ENCODE measurements at regions not wholly inside any gene's neighbourhood (a gene's known extent, or its start where the extent isn't known, plus 50 kb on each side); places are given as distances from the start of the nearest gene placed in this dataset.

DNA sequence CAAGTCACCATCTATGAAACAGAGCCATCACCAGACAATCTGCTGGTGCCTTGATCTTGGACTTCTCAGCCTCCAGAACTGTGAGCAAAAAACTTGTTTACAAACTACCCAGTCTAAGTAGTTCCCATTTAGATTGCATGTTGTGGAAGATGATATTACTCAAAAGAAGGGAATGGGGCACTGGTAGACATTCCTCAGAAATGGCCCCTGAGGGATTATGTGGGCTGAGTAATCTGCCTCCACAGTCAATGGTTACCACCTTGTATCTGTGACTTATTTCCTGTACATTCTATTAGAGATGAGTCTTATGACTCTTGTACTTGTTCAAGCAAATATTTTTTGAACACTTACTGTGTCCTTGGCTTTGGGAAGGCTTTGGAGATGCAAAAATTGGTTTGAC, 160.4 kb downstream of the NUP35 start:
- DNase-seq (ENCODE audit: low spot score): no peak

DNA sequence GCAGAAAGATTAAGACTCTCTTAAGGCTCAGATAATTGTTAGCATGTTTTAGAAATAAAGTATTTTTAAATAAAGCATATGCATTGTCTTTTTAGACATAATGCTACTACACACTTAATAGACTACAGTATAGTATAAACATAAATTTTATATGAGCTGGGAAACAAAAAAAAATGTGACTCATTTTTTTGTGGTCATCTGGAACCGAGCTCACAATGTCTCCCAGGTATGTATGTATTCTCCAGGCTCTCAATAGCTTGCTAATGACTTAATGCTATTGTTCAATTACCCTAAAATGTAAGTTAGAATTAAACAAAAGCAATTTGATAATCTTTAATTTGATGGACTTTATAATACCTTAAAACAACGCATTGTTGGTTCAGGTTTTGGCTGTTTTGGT, 167.2 kb downstream of the NUP35 start:
- DNase-seq (ENCODE audit: low spot score): no peak

DNA sequence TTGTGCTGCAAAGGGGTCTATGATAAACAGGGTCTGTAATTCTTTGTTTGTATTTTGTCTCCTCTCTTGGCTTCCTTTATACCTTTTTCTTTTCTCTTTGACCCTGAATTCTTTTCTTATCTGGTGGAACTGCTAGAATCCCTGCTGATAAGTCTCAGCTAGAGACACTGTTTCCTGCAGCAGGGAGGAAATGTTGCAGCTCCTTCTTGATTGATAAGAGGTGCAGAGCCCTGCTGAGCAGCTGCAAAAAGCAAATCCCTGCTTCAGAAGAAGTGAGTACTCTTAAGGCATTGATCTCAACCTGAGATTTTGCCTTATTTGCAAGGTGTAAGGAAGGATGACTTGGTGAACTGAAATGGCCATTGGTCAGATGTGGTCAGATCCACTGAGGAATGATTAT, 167.8 kb downstream of the NUP35 start:
- DNase-seq (ENCODE audit: low spot score): no peak

DNA sequence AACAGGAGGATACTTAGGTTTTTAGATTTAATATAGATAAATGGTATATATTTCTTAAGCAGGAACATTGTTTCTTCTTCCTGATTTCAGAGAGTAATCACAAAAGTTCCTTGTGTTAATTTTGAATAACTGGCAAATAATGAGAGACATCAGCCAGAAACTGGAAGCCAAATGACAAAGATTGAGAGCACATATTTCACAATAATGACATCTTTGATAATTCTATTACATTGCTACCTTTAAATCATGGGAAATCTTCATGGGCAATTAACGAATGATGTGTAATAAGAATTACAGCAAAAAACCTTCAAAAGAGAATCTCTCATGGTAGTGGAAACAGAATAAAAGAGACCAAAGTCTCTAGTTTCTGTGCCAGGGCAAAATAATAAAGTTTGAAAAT, 215.1 kb downstream of the NUP35 start:
- no peak for DNase-seq (ENCODE audit: low spot score)

DNA sequence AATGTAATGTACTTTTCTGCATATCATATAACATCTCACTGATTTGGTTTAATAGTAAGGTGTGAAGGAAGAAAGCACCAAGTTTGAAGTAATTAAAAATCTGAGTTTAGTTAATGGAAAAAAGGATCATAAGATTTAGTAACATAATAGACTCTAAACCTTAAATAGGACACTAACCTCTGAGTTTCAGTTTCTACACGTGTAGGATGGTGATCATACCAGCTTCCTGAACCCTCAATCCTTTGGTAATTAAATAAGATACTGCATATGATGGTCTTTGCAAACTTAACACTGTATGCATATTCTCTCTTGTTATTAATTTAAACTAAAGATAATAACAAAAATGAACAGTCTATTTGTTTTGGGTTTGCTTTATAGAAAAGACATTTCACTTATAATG, 216.8 kb downstream of the NUP35 start:
- DNase-seq (ENCODE audit: low spot score): no peak

DNA sequence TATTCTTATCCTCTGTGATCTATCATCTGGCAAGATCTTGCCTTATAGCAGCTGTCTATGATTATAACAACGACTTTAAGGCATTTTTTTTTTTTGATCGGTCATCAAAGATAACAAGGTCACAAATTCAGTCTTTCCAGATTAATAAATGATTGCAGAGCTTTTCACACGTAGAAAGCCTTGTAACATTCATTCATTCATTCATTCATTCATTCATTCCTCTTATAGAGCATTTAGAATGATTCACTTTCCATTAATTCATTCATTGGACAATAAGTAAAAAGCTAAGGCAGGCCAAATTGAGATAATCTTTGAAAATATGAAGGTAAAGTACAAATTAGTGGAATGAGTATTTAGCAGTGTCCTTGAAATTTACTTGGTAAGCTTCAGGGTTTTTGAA, 223.7 kb downstream of the NUP35 start:
- DNase-seq (ENCODE audit: low spot score): no peak

DNA sequence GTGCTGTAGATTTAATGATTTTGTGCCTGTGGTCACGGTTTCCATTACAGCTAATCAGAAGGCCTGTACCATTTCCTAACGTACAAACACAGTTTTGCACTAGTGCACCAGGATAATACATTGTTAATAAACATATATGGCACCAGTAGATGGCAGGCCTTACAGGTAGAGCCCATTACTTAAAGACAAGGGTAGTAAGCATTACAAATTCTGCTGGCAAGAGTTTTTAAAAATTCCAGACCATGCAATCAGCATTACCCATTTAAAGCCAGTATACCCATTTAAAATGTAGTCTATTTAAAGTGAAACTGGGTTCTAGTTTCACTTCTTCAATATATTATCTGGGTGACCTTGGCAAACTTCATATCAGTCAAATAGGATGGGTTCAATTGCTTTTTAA, 224.2 kb downstream of the NUP35 start:
- DNase-seq (ENCODE audit: low spot score): no peak

DNA sequence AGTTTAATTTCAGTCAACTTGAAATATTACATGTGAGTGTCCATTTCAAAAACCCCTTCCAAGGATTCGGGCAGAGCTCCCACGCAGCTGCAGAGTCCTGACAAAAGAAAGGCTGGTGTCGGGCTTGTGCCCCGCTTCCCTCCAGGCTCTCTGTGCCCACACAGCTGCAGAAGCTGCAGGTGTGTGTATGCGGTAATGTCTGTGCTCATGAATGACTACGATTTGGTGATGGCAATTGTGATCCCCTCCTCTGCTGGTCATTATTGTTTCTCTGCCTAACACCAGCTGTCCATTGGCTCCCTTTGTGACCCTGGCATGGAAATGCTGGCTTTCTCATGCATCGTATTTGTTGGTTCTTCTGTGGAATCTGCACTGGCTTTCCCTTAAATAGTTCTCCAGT, 224.8 kb downstream of the NUP35 start:
- DNase-seq (ENCODE audit: low spot score): peak; percentile 86

DNA sequence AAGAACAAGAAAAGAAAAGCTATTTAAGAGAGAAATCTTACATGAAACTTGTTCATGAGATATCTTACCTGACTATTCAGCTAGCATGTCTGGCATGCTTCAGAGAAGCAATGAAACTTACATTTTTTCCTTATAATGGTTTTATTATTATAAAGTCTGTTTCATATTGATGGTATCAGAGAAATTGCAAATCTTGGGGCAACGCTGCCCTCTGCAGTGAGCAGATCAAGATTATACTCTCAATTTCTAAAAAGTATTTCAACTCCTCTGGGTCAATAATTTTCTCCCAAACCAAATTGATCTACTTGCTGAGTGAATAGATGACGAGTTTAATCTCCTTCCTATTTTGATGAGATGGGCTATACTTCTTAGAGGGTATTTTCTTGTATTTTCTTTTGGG, 235.6 kb downstream of the NUP35 start:
- no peak for DNase-seq (ENCODE audit: low spot score)

DNA sequence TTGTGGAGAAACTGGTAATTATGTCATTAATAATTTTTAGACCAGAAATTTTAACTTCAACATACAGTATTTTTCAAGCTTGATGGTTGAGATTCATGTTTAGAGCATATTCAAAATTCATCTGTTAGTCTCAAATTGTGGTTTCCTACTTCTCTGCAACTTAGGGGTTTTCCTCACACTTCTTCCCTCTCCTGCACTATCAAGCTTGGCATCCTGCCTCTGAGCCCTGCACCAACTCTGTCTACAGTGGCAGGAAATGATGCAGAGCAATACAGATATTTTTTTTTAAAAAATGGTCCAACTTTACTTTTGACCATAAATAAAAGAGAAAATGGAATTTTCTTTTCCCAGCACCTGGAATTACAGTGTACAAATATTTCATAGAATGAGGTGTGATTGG, 247.3 kb downstream of the NUP35 start:
- DNase-seq (ENCODE audit: low spot score): no peak

DNA sequence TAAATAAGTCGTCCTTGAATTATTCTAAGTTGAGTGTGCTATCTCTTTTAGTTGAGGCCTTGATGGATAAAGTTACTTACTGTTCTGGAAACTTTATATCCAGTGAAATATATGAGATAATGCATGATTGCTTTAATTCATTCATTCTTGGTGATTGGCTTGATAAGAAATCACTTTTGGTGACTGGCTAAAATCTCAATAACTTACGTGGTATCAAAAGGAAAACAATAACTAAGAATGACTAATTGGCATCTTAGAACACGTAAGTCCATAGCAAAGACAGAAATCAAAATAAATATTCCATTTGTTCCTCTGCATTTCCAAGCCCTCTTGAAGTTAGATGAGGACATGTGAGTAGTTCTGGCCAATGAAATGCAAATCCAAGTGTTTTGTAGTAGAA, 251.6 kb downstream of the NUP35 start:
- no peak for DNase-seq (ENCODE audit: low spot score)

DNA sequence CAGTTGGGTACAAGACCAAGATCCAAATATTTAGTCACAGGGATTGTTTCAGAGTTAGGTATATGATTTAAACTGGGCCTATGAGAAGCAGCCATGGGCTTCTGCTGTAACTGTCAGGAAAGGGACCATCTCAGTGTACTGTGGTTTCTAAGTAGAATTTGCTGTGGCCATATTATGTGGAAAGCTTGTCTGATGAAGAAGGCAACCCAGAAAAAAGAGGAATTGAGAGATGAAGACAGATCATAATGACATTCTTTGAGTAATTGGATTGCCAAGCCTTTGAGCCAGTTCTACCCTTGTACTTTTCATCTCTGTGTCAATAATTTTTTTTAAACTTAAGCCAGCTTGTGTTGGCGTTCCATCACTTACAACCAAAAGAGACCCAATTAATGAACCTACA, 259.6 kb downstream of the NUP35 start:
- DNase-seq (ENCODE audit: low spot score): no peak

DNA sequence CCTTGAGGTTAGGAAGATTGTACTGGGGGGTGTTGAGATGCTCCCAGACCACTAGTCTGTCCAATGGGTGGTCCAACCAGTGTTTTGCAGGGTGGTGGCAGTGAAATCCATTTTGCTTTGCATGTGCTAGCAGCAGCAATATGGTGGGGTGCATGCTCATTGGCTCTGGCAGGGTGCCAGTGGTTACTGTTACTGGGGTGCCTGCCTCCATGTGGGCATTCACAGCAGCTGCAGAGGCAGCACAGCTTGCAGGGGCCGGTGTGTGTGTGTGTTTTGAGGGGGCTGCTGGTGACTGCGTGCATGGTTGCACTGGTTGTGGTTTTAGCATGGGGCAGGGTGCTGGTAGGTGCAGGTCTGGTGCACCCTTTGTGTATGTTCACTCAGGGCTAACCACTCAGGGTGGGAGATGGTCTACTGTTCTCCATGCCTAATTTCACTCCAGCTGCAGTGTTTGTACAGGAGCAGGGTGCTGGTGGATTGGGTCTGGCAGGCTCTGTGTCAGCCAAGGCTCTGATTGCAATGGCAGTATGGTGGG, 265.4 kb downstream of the NUP35 start:
- no peak for DNase-seq (ENCODE audit: low spot score)

DNA sequence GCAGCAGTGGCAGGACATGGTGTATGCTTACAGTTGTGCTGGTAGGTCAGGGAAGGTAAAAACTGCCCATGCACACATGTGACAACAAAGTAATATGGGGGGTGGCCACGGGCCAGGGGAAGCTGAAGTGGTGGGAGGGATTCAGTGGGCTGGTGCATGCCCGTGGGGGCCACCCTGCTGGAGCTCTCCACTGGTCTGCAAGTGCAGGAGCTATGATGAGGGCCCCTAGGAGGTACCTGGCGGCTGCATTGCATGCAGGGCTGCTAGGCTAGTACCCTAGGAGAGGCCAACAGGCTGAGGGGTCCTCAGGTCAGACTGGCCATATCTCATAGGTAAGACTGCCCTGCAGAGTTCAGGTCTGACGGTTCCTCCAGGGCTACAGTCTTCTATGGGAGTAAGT, 265.9 kb downstream of the NUP35 start:
- DNase-seq (ENCODE audit: low spot score): no peak

DNA sequence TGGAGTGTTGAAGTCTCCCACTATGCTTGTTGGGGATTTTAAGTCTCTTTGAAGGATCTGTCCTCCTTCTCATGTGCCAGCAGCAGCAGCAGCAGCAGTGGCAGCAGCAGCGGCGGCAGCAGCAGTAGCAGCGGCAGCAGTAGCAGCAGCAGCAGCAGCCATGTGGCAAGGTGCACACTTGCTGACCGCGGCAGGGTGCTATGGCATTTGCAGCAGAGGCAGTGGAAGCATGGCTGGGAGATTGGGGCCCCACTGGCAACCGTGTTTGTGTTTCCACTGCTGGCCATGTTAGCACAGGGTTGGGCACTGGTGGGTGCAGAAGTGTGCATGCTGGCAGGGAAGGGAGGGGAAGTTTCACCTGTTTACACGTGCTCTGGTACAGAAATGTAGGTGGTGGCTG, 280.1 kb downstream of the NUP35 start:
- no peak for DNase-seq (ENCODE audit: low spot score)

DNA sequence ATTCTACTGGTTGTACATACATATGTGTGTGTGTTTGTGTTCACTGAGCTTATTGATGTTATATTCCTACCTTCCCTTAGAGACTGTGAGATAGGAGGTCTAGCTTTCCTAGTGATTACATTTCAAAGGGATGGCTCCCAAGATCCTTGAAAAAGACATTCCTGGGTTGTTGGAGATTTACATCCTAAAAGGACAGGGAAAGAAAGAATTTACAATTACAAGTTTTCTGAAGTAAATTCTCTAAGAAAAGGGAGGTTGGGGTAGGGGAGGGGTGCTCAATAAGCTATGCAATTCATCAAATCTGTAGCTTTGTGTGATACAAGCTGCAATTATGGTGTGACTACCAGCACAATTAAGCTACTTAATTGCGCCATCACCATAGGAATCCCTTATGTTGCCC, 284.3 kb downstream of the NUP35 start:
- no peak for DNase-seq (ENCODE audit: low spot score)

DNA sequence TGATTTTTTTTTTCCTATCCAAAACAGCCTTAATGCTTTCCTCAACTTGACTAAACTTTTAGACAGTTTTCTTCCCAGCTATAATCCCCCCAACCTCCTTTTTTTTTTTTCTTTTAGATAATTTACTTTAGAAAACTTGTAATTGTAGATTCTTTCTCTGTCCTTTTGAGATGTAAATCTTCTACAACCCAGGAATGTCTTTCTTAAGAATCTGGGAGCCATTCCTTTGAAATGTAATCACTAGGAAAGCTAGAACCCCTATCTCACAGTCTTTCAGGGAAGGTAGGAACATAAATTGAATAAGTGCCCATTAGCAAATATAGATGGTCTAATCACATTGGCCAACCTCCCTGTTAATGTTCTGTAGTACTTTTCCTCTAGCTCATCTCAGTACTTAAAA, 285.4 kb downstream of the NUP35 start:
- no peak for DNase-seq (ENCODE audit: low spot score)

DNA sequence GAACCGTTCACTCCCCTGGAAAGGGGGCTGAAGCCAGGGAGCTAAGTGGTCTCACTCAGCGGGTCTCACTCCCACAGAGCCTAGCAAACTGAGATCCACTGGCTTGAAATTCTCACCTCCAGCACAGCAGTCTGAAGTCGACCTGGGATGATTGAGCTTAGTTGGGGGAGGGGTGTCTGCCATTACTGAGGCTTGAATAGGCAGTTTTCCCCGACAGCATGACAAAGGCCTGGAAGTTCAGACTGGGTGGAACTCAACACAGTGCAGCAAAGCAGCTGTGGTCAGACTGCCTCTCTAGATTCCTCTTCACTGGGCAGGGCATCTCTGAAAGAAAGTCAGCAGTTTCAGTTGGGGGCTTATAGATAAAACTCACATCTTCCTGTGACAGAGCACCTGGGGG, 292.5 kb downstream of the NUP35 start:
- DNase-seq (ENCODE audit: low spot score): no peak

DNA sequence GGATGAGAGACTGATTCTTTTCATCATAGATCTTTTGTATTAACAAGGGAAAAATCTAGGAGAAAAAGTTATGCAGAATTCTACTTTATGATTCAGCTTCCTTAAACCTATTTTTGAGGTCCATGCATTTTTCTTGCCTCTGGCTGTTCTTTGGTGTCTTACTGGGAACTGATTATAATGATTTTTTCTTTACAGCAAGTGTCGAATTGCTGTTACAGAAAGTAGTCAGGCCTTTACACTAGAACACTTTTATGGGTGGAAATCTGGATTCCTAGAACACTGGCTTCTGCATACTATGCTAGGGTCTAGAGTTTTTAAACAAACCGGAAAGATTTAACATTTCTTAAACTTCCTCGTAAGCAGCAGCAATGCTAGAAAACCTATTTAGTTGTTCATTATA, 302.6 kb downstream of the NUP35 start:
- no peak for DNase-seq (ENCODE audit: low spot score)

DNA sequence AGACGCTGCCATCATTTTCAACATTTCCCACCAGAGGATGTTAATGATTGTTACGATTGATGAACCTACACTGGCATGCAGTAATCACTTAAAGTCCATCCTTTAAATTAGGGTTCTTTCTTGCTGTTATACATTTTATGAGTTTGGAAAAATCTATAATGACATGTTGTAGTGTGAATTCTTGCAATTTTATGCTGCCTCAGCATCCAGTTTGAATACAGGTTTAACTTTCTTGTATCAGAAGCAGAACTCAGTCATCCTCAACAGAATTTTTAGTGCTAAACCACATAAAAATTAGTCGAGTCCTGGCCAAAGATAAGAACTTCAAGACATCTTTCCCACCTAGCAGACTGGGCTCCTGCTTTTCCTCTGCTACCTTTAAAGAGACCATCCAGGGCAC, 303.3 kb downstream of the NUP35 start:
- DNase-seq (ENCODE audit: low spot score): no peak

DNA sequence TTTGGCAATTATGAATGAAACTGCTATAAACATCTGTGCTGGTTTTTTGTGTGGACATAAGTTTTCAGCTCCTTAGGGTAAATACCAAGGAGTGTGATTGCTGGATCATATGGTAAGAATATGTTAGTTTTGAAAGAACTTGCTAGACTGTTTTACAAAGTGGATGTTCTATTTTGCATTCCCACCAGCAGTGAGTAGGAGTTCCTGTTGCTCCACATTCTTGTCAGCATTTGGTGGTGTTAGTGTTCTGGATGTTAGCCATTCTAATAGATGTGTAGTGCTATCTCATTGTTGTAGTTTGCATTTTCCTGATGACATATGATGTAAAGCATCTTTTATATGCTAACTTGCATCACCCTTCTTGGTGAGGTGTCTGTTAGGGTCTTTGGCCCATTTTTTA, 304.6 kb downstream of the NUP35 start:
- no peak for DNase-seq (ENCODE audit: low spot score)

DNA sequence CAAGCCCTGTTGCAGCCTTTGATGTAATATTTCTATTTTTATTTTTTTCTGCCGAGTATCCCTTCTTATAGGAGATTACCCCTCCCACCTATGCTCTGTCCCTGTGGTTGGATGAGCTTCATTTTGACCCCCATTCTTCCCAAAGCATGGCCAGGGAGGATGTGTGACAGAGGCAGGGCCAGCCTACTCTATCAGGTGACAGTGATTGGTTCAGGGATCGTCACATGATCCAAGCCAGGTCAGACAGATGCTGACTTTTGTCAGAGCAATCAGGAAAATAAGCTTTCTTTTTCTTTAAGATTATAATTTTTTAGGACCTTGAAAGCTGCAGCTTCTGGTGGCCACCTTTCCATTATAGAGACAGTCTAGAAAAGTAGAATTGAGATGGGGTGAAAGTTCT, 314.3 kb downstream of the NUP35 start:
- DNase-seq (ENCODE audit: low spot score): no peak

DNA sequence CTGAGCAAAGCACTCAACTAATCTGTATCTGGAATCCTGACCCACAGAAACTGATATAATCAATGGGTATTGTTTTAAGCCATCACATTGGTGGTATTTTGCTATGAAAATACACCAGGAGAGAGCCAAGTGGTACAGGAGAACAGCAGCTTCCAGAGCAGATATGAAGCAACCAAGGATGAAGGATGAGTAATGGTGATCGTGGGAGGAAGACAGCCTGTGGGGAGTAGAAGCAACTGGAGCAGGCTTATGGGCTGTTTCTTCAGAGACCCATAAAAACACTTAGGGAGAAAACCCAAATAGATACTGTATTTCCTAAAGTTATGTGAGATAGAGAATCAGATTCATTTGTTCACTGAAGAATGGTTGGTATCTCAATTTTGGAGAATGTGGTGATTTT, 330.8 kb downstream of the NUP35 start:
- DNase-seq (ENCODE audit: low spot score): no peak

DNA sequence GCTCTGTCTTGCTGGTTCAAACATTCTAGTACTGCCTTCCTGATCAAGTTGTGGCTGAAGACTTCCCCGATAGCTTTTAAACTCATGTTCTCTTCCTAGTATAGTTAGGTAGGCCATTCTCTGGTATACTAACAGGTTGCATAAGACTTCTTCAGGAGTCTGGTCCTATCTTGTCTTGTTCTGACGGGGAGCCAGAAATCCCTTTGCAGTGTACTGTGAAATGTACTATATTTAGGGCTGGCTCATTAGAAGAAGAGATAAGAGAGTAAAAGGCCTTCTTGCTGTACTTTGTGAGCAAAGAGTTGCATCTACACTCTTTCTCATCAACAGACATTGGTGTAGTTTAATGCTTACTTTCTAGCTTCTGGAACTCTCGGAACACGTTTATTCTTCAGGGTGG, 331.9 kb downstream of the NUP35 start:
- no peak for DNase-seq (ENCODE audit: low spot score)

DNA sequence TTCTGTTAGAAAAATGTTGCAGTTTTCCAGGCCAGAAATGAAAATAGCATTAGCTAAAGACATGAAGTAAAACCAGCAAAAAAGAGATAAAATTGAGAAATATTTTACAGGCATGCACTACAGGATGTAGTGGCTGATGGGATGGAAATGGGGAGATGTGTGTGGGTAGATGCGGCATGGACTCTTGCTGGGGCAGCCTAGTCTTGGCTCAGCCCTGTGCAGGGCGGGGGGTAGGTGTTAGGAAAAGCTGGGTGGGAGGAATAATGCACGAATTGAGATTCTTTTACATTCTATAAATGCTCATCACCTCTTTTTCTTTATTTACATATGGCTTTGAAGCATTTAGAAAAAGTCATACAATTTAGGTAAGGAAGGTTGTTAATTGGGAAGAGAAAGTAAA, 334.2 kb downstream of the NUP35 start:
- no peak for DNase-seq (ENCODE audit: low spot score)
